NOMO-1 (cell line): ENCODE measurements at regions not wholly inside any gene's neighbourhood (a gene's known extent, or its start where the extent isn't known, plus 50 kb on each side); places are given as distances from the start of the nearest gene placed in this dataset.
"Not testable (repeated sequence)": the region's sequence is repeated elsewhere in the genome, so short reads cannot be mapped to it uniquely, and the experiment has no call there.

Experiments used
- DNase-seq, 2 experiments: peaks; one replicate each; lab custom pipeline; 2025; ENCODE audit not compliant: unreplicated experiment in 2 of 2; lab: John Stamatoyannopoulos, UW

DNA sequence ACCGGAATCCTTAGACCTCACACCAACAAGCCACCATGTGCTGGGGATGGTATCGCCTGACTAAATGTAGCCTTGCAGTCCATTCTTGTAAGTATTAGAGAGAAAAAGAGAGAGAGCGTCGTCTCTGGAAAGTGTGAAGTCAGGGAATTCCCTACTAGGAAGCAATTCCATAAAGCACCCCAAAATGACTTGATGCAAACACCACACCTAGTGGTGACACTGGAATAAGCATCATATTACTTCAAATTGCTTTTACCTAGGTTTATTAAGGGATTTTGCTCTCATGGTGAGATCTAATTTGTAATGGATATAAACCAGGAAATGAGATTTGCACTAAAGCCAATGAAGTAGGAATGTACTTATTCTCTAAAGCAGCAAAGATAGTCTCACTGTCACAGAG lies 111.4 kb upstream of the METTL9 start:
- DNase-seq, result not testable (repeated sequence)

DNA sequence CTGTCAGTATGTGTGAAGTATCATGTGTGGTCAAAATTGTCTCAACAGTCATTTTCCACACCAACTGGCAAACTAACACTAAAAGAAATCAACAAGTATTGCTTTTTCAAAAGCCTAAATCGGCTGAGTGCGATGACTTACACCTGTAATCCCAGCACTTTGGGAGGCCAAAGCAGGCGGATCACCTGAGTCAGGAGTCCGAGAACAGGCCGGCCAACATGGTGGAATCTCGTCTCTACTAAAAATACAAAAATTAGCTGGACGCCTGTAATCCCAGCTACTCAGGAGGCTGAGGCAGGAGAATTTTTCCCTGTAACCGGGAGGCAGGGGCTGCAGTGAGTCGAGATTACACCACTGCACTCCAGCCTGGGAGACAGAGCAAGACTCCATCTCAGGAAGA lies 100.3 kb upstream of the METTL9 start:
- not testable (repeated sequence) for DNase-seq

DNA sequence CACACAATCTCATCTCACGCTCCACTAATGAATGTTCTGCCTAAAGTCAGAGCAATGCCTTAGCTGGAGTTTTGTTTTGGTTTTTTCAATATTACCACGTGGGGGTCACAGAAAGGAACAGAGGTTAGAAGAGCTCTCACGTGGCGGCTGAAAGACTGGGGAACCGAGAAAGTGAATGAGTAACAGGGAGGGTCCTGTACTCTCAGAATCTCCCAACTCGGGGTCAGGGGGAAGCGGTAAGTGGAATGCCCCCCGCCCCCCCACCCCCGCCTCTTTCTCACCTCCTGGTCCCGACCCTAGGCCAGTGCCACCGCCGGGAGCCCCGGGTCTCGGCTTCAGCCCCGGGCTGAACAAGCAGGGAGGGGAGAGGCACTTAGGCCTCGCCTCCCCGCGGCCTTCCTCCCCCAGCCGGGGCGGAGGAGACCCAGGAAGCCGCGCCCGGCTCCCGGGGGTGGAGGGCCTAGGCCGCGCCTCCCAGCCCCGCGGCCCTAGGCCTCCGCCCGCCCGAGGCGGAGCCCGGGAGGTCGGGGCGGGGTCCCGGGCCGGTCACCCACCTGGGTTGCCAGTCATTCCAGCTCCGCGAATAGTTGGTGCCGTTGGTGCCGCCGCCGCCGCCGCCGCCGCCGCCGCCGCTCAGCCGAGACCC lies 98.0 kb upstream of the METTL9 start:
- not testable (repeated sequence) for DNase-seq

DNA sequence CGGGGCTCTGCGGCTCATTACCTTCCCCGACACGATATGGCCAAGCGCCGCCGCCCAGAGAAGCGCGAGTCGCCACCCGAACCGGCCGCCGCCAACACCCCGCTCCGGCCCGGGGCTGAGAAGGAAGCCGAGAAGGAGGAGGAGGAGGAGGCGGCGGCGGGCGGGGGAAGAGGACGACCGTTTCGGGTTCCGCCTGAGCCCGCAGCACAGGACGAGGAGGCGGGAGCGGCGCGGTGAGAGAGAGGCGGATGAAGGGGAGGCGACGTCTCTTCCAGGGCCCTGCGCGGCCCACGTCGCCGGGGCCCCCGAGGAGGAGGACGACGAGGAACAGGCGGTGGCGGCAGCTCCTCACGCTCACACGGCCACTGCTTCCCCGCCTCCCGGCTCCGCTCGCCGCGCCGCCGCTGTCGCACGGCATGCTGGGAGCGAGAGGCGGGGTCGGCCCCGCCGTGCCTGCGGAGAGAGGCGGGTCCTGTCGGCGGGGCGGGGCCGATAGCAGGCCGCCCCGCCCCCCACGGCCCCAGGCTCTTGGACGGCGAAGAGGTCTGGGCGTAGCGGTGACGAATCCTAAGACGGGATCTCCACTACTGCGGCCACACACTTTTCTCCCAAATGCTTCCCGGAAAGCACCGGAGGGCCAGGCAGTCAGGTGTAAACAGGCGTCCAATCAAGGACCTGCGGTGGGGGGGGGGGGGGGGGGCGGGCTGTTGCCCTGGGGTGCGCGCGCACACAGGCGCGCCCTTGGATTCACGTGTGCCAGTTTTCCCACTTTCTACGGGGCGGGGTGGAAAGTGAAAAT lies 97.3 kb upstream of the METTL9 start:
- peak; percentile 6 to 28 for DNase-seq

DNA sequence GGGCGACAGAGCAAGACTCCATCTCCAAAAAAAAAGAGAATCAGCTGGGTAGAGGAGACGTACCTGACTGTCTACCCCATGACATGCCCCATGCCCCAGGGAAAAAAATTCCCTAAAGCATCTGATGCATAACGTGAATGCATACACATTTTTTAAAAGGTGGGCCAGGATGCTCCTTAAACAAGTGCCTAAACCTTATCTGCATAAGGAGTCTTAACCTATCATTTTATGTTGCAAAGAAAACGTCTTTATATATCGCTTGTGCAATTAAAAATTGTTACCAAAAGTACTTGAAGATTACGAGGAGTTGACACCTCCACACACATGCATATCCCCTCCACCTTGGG lies 95.8 kb upstream of the METTL9 start:
- not testable (repeated sequence) for DNase-seq

DNA sequence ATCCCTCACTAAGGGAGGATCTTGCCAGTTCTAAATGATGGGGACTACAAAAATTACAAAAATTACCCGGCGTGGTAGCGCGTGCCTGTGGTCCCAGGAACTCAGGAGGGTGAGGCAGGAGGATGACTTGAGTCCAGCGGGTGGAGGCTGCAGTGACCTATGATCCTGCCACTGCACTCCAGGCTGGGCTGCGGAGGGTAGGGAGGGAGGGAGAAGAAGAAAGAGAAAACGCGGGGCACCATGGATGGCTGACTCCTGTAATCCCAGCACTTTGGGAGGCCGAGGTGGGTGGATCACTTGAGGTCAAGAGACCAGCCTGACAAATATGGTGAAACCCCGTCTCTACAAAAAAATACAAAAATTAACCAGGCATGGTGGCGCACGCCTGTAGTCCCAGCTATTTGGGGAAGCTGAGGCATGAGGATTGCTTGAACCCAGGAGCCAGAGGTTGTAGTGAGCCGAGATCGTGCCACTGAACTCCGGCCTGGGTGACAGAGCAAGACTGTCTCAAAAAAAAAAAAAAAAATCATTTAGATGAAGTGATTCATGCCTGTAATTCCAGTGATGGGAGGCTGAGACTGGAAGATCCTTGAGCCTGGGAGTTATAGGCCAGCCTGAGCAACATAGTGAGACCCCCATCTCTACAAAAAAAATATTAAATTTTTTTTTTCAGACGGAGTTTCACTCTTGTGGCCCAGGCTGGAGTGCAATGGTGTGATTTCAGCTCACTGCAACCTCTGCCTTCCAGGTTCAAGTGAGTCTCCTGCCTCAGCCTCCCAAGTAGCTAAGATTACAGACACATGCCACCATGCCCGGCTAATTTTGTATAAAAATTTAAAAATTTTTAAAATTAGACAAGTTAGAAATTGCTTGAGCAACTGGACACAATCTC lies 95.2 kb upstream of the METTL9 start:
- not testable (repeated sequence) for DNase-seq

DNA sequence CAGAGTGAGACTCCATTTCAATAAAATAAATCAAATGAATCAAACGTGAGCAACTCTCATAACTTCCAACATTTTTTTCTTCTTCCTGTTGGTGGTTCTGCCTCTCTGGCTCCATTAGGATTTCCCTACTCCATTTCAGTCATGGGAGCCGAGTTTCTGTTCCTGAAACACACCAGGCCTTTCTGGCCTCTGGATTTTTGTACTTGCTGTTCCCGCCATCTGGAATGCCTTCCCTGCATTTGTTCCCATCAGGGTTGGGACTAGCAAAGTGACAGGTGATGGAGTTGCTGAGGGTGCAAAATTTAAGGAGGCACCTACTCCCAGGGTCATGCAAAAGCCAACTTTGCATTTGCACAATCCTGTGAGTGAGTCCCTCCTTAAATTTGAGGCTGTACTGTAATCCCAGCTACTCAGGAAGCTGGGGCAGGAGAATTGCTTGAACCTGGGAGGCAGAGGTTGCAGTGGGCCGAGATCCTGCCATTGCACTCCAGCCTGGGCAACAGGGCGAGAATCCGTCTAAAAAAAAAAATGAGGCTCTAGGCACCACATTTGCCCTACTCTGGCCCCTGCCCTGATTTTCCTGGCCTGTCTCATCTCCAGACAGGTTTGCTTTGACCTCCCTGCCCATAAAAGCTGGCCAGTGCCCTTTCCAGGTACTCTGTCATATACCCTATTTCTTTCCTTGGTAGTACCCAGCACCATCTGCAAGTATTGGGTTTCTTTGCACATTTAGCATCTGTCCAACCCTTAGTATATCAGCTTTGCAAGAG lies 93.4 kb upstream of the METTL9 start:
- DNase-seq, result not testable (repeated sequence)

DNA sequence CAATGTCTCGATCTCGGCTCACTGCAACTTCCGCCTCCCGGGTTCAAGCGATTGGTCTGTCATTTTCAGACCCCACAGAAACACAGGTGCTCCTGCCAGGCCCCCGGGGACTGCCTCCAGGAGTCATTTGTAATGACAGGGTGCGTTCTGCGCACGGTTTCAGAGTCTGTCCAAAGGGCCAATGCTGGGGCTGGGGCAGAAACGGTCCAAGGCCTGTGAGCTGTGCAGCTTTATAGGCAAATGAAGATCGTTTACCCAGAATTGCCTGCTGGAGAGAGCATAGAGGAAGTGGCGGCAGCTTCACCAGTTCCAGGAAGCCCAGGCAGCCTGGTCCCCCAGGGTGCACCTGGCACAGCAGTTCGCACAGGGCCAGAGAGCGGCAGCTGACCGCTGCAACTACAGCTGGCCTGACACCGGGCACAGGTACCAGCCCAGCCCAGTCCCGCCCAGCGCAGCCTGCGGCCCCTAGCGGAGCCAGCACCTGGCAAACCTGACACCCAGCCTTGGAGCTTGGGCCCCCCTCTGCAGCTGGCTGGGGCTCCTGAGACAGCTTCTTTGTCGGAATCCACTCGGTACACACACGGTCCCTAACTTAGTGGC lies 92.4 kb upstream of the METTL9 start:
- DNase-seq, result peak; percentile 14 to 26

DNA sequence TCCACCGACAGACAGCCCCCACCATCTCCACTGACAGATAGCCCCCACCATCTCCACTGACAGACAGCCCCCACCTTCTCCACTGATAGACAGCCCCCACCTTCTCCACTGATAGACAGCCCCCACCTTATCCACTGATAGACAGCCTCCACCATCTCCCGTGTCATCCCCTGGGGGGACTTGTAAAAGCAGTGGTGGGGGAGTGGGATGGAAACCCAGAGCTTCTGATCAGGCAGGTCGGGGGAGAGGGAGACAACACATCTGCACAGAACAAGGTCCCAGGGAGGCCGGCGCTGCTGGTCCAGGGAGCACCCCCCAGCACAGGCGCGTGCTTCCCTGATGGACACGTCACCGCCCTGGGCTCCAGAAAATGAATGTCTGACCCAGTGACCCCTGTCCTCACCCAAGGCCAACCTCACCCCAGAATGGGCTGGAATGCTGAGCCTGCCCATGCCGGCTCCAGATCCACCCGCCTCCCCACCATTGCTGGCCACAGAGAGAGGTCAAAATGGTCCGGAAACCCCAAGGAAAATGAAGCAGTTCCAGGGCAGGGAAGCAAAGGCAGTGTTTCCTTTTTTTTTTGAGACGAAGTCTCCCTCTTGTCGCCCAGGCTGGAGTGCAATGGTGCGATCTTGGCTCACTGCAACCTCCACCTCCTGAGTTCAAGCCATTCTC lies 91.6 kb upstream of the METTL9 start:
- not testable (repeated sequence) for DNase-seq

DNA sequence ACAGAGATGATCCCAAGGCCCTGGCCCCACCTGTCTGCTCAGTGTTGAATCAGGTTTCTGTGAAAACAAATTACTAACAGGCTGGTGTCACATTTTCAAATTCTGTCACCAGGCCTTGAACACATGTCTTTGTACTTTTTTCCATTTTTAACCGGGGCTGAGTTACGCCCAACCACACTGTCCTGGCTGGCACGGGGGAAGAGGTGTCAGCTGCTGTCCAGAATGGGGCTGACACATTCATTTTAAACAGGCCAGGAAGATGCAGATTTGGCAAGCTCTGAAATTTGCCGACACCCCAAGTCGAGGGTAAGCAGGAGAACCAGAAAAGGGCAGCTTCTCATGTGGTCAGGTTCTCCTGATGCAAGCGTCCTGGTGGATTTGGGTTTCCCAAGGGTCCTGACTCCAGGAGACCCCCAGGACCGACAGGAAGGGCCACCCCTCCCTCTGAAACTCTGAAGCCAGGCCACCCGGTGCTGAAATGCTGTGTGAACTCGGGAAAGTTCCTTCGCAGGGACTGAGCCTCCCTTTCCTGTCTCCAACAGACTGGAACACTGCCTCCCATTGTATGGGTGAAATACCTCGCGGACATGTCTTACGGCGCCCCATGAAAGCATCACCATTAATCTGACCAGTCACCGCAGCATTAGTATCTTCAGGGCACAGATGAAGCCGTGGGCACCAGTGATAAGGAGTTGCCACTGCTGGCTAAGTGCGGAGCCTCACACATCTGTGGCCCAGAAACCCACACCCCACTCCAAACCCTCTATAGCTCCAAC lies 90.5 kb upstream of the METTL9 start:
- DNase-seq, result not testable (repeated sequence)

DNA sequence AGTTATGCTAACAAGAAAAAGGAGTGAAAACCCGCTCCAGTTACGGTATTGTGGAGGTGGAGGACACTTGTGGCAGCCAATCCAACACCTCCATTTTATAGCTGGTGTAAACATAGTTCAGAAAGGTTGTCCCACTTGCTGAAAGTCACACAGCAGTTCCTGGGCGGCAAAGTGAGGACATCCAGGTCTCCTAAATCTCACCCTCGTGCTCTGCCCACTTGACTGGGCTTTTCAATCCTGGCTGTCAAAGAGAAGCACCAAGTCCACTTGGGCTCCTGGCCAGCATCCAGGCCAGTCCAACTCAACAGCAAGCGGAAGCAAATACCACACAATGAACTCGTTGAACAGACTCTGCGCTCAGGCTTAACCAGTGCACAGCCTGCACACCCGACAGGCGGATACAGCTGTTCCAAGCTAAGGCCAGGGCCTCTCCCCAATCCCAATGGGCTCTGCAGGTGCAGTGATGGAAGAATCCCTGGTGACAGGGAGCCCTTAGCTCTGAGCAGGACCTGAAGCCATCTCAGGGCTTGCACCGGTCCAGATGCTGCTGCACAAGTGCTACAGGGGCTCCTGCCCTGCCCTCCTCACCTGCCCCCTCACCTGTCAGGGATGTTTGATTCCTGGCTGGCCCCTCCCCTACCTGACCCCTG lies 89.8 kb upstream of the METTL9 start:
- not testable (repeated sequence) for DNase-seq

DNA sequence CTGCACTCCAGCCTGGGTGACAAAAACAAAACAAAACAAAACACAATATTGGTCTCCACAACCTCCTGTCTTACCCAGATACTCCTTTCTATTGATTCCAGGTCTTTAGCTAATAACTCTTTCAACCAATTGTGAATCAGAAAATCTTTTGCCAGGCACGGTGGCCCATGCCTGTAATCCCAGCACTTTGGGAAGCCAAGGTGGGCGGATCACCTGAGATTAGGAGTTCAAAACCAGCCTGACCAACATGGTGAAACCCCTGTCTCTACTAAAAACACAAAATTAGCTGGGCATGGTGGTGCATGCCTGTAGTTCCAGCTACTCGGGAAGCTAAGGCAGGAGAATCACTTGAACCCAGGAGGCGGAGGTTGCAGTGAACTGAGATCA lies 88.5 kb upstream of the METTL9 start:
- not testable (repeated sequence) for DNase-seq

DNA sequence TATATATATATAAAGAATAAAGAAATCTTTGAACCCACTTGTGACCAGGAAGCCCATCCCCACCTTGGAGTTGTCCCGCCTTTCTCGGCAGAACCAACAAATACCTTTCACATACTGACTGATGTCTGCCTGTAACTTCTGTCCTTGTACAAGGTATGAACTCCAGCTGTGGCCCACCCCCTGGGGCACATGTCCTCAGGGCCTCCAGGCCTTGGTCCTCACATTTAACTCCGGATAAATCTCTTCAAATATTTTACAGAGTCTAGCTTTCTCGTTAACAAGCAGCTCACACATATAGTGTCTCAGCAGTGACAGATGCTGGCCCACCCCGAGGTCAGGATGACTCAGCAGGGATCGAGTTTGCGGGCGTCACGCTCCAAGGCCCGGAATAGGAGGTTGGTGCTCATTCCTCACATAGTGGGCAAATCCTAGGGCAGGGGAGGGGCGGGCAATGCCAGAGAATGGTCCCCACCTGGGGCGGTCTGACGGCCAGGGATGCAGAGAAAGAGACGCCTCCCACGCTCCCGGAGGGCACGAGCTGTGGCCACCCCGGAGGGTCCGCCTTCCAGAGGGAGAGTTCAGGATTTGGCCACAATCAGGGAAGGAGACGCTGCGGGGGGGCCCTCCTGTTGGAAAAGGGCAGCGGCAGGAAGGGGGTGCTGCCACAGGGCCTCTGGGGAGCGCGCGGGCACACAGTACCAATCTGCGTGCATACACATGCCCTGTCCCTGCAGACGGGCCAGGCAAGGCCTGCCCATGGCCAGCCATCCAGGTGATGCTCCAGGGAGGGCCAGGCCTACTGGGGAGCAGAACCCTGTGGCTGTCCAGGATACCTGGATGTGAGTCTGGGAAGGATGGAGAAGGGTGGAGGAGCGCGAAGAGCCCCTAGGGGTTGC lies 87.8 kb upstream of the METTL9 start:
- not testable (repeated sequence) for DNase-seq

DNA sequence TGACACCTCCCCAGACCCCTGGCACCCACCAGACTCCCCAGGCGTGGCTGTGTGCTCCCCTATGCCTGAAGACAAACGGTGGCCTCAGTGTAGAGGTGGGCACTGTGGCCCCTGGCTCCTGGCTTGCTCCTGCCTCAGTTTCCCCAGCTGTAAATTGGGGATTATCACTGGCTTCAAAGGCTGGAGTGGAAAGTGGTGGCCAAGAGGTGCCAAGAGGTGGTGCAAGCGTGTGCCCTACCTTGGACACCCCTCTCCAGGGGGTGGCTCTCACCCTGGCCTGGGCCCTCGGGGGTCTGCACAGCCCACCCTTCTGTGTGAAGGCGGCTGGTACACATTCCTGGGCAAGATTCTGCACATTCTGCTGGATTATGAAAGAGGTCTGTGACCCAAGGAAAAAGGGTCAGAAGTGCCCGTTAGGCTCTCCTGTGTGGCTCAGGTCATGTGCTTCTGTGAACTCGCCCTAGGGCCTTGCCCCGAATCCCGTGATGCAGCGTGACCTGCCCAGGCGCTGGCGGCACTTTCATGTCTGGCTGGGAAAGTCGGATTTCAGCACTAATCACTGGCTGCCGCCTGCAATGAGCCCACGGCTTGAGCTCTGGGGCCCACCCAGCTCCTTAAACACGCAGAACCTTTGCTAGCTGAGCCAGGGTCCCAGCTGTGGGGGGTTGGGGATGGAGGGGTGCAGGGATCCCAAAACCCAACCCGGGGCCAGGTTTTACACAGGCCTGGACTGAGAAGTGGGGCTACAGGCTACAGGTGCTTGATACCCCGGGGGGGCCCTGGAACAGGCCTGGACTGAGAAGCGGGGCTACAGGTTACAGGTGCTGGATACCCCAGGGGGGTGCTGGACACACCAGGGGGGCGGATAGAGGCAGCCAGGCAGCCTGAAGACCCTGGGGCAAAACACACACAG lies 86.8 kb upstream of the METTL9 start:
- DNase-seq, result not testable (repeated sequence)

DNA sequence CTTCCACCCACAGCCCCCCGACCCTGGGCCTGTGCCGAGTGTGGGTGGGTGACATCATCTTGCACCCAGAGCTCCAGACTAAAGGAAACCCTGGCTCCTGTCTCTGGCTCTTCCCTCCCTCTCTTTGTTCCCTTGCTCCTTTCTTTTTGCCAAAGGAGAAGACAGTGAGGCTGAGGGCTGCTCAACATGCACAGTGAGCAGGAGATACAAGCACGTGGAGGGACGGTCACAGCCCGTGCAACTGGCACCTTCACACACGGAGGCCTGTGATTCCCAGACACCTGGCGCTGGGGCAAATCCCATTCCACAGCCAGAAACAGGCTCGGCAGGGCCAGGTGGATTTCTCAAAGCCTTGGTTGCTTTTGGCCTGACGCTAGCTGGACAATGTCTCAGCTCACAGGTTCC lies 86.0 kb upstream of the METTL9 start:
- DNase-seq, result not testable (repeated sequence)

DNA sequence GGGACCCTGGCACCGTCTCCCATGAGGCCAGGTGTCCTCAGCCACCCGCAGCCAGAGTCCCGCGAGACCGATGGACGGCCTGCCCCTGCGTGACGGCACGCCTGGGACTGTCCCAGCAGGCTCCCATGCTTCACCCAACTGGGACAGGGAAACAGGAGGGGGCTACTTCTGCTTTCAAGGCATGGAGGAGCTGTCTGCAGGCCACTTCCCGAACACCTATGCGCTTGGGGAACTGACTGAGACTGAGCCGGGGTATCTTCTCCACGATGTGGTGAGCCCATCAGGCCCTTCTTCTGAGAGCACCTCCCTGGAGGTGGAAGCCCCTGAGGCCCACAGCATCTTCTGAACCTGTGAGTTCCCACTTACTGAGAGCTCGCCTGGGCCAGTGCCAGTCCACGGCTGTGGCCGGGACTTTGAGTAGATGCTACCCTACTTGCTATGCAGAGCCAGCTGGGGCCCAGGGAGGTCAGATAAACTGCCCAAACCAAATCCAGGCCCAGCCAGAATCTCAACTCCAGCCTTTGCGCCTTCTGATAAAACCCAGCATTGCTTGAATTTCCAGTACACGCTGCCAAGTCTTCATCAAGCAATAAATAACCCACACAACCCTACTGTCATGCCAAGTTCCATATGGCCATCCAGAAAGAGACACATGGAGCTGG lies 85.4 kb upstream of the METTL9 start:
- DNase-seq, result not testable (repeated sequence)
